ENCODE measurements at regions not wholly inside any gene's neighbourhood (a gene's known extent, or its start where the extent isn't known, plus 50 kb on each side); places are given as distances from the start of the nearest gene placed in this dataset.

- H3K4me3 ChIP-seq (replicated peaks in 1 of 3): no peak overlapping the region
- 46 to 47% methylated on average over 3 of the region's 3 CpGs for WGBS, 2 donors
- DNase-seq: no peak
Measured at GRCh38 chr4:115234405-115235093, 121.1 kb upstream of the NDST4 start.

GRCh38 chr4:115233600-115233999 lies 120.2 kb upstream of the NDST4 start:
- Histone ChIP-seq H3K4me1 (no peaks in the 10 kb centered on the region), H3K27ac (no peak overlapping the region), H3K9me3 (no peaks in the 10 kb centered on the region), H3K27me3 (no peaks in the 10 kb centered on the region), H3K4me3 (replicated peaks in 1 of 3) (no peak overlapping the region), H3K36me3 (no peaks in the 10 kb centered on the region)
- DNase-seq: no peak
- TF ChIP-seq POLR2A (IDR thresholded peaks at IDR 0.05) (no peak), CTCF (IDR thresholded peaks at IDR 0.05) (no peak)
- 80 to 83% methylated on average over 2 of the region's 2 CpGs for WGBS, 2 donors
- intact Hi-C loops (cut with DNase I): no loop called here

More at GRCh38 chr4:115234405-115235093, 121.1 kb upstream of the NDST4 start:
- Histone ChIP-seq H3K4me1 (no peaks in the 10 kb centered on the region), H3K27ac (no peak overlapping the region), H3K27me3 (no peaks in the 10 kb centered on the region), H3K9me3 (no peaks in the 10 kb centered on the region), H3K36me3 (no peaks in the 10 kb centered on the region)
- intact Hi-C loops (cut with DNase I): no loop called here
- no peak for TF ChIP-seq POLR2A (IDR thresholded peaks at IDR 0.05)
- TF ChIP-seq CTCF (IDR thresholded peaks at IDR 0.05): peak in 2 of 6 experiments; percentile 9 to 27

GRCh38 chr4:115229873-115230272 lies 116.5 kb upstream of the NDST4 start:
- Histone ChIP-seq H3K4me1 (no peaks in the 10 kb centered on the region), H3K36me3 (no peaks in the 10 kb centered on the region), H3K27ac (no peak overlapping the region), H3K4me3 (replicated peaks in 1 of 3) (no peak overlapping the region), H3K9me3 (no peaks in the 10 kb centered on the region), H3K27me3 (no peaks in the 10 kb centered on the region)
- DNase-seq: no peak
- intact Hi-C loops (cut with DNase I): no loop called here
- no peak for TF ChIP-seq POLR2A (IDR thresholded peaks at IDR 0.05)
- no peak for TF ChIP-seq CTCF (IDR thresholded peaks at IDR 0.05)

GRCh38 chr4:115228851-115229250 lies 115.4 kb upstream of the NDST4 start:
- H3K27ac ChIP-seq: no peak overlapping the region
- H3K27me3 ChIP-seq: no peaks in the 10 kb centered on the region
- no peak for DNase-seq
- H3K4me3 ChIP-seq (replicated peaks in 1 of 3): no peak overlapping the region
- 73 to 74% methylated on average over 2 of the region's 2 CpGs for WGBS, 2 donors
- intact Hi-C loops (cut with DNase I): no loop called here
- TF ChIP-seq POLR2A (IDR thresholded peaks at IDR 0.05) (no peak), CTCF (IDR thresholded peaks at IDR 0.05) (no peak)
- no peaks in the 10 kb centered on the region for H3K36me3 ChIP-seq
- no peaks in the 10 kb centered on the region for H3K9me3 ChIP-seq
- H3K4me1 ChIP-seq: no peaks in the 10 kb centered on the region

- Histone ChIP-seq H3K36me3 (no peaks in the 10 kb centered on the region), H3K9me3 (no peaks in the 10 kb centered on the region), H3K27me3 (no peaks in the 10 kb centered on the region), H3K4me3 (replicated peaks in 1 of 3) (no peak overlapping the region), H3K4me1 (no peaks in the 10 kb centered on the region), H3K27ac (no peak overlapping the region)
- intact Hi-C loops (cut with DNase I): no loop called here
- no peak for DNase-seq
- TF ChIP-seq POLR2A (IDR thresholded peaks at IDR 0.05) (no peak), CTCF (IDR thresholded peaks at IDR 0.05) (no peak)
- 88 to 89% methylated on average over 4 of the region's 4 CpGs for WGBS, 2 donors
Measured at GRCh38 chr4:115222061-115222460, 108.6 kb upstream of the NDST4 start.
